ENCODE measurements at regions not wholly inside any gene's neighbourhood (a gene's known extent, or its start where the extent isn't known, plus 50 kb on each side); places are given as distances from the start of the nearest gene placed in this dataset.

DNA sequence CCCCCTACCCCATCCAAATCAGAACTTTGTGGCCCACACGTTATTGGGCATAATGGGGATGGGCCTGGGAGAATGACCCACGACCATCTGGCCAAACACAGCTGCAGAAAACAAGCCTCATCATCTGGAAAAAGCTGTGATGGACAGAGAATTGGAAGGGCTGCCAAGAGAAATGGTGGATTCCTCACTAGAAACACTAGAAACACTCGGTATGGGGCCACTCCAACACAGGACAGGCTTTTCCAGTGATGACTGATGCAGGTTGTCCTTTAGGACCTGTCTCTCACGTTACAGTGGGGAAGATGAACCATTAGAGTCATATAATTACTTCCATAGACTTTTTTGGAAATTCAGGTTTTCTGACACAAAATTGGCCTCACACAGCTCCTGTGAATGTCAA, 172.4 kb upstream of the TARS1 start:
- no peaks in the 10 kb centered on the region for H3F3A ChIP-seq (ENCODE audit: control insufficient read depth, insufficient read depth)
- no peak overlapping the region for H3K4me3 ChIP-seq (ENCODE audit: low read length)
- no peaks in the 10 kb centered on the region for H3K4me1 ChIP-seq (ENCODE audit: control insufficient read depth, low read length)
- no peak overlapping the region for H3K4me2 ChIP-seq (ENCODE audit: low read length)
- TF ChIP-seq, protein P1, sequence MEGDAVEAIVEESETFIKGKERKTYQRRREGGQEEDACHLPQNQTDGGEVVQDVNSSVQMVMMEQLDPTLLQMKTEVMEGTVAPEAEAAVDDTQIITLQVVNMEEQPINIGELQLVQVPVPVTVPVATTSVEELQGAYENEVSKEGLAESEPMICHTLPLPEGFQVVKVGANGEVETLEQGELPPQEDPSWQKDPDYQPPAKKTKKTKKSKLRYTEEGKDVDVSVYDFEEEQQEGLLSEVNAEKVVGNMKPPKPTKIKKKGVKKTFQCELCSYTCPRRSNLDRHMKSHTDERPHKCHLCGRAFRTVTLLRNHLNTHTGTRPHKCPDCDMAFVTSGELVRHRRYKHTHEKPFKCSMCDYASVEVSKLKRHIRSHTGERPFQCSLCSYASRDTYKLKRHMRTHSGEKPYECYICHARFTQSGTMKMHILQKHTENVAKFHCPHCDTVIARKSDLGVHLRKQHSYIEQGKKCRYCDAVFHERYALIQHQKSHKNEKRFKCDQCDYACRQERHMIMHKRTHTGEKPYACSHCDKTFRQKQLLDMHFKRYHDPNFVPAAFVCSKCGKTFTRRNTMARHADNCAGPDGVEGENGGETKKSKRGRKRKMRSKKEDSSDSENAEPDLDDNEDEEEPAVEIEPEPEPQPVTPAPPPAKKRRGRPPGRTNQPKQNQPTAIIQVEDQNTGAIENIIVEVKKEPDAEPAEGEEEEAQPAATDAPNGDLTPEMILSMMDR (IDR thresholded peaks at IDR 0.05; ENCODE audit: low read depth, low read length, poor library complexity, severe bottlenecking): no peak
- H3K9me3 ChIP-seq (ENCODE audit: control insufficient read depth, insufficient read depth, low read length): no peaks in the 10 kb centered on the region
- H3K36me3 ChIP-seq (ENCODE audit: control insufficient read depth, low read length): no peaks in the 10 kb centered on the region
- H4K20me1 ChIP-seq (ENCODE audit: control insufficient read depth, insufficient read depth, low read depth, low read length): no peaks in the 10 kb centered on the region
- no peak overlapping the region for H3K27ac ChIP-seq (ENCODE audit: low read depth, low read length)
- H3K27me3 ChIP-seq (ENCODE audit: control insufficient read depth, low read length): no peaks in the 10 kb centered on the region
- H3K9me2 ChIP-seq (replicated peaks; ENCODE audit: control insufficient read depth, low read length): no peaks in the 10 kb centered on the region
- H3K79me2 ChIP-seq (ENCODE audit: control insufficient read depth, low read length): no peaks in the 10 kb centered on the region

- Histone ChIP-seq H3K4me3 (ENCODE audit: low read length) (no peak overlapping the region), H3K9me3 (ENCODE audit: control insufficient read depth, insufficient read depth, low read length) (no peaks in the 10 kb centered on the region), H3F3A (ENCODE audit: control insufficient read depth, insufficient read depth) (no peaks in the 10 kb centered on the region), H3K4me2 (ENCODE audit: low read length) (no peak overlapping the region), H3K27me3 (ENCODE audit: control insufficient read depth, low read length) (no peaks in the 10 kb centered on the region), H3K36me3 (ENCODE audit: control insufficient read depth, low read length) (no peaks in the 10 kb centered on the region), H4K20me1 (ENCODE audit: control insufficient read depth, insufficient read depth, low read depth, low read length) (no peaks in the 10 kb centered on the region), H3K4me1 (ENCODE audit: control insufficient read depth, low read length) (no peaks in the 10 kb centered on the region), H3K79me2 (ENCODE audit: control insufficient read depth, low read length) (no peaks in the 10 kb centered on the region), H3K9me2 (replicated peaks; ENCODE audit: control insufficient read depth, low read length) (no peaks in the 10 kb centered on the region), H3K27ac (ENCODE audit: low read depth, low read length) (no peak overlapping the region)
- no peak for TF ChIP-seq EZH2phosphoT487 (IDR thresholded peaks at IDR 0.05; ENCODE audit: borderline replicate concordance, low read length)
- TF ChIP-seq, protein P1 (IDR thresholded peaks at IDR 0.05; ENCODE audit: low read depth, low read length, poor library complexity, severe bottlenecking): no peak
These were observed 170.1 kb upstream of the TARS1 start for GRCh38 chr5:33270671-33271070.

GRCh38 chr5:33271606-33272005, 169.2 kb upstream of the TARS1 start:
- H3F3A ChIP-seq (ENCODE audit: control insufficient read depth, insufficient read depth): no peaks in the 10 kb centered on the region
- H3K4me3 ChIP-seq (ENCODE audit: low read length): no peak overlapping the region
- TF ChIP-seq, protein P1 (IDR thresholded peaks at IDR 0.05; ENCODE audit: low read depth, low read length, poor library complexity, severe bottlenecking): no peak
- H3K9me2 ChIP-seq (replicated peaks; ENCODE audit: control insufficient read depth, low read length): no peaks in the 10 kb centered on the region
- H4K20me1 ChIP-seq (ENCODE audit: control insufficient read depth, insufficient read depth, low read depth, low read length): no peaks in the 10 kb centered on the region
- H3K27ac ChIP-seq (ENCODE audit: low read depth, low read length): no peak overlapping the region
- no peaks in the 10 kb centered on the region for H3K9me3 ChIP-seq (ENCODE audit: control insufficient read depth, insufficient read depth, low read length)
- H3K4me1 ChIP-seq (ENCODE audit: control insufficient read depth, low read length): no peaks in the 10 kb centered on the region
- no peaks in the 10 kb centered on the region for H3K79me2 ChIP-seq (ENCODE audit: control insufficient read depth, low read length)
- no peak overlapping the region for H3K4me2 ChIP-seq (ENCODE audit: low read length)
- no peaks in the 10 kb centered on the region for H3K36me3 ChIP-seq (ENCODE audit: control insufficient read depth, low read length)
- no peaks in the 10 kb centered on the region for H3K27me3 ChIP-seq (ENCODE audit: control insufficient read depth, low read length)

- Histone ChIP-seq H3F3A (ENCODE audit: control insufficient read depth, insufficient read depth) (no peaks in the 10 kb centered on the region), H3K4me2 (ENCODE audit: low read length) (no peak overlapping the region), H4K20me1 (ENCODE audit: control insufficient read depth, insufficient read depth, low read depth, low read length) (no peaks in the 10 kb centered on the region), H3K9me2 (replicated peaks; ENCODE audit: control insufficient read depth, low read length) (no peaks in the 10 kb centered on the region), H3K9me3 (ENCODE audit: control insufficient read depth, insufficient read depth, low read length) (no peaks in the 10 kb centered on the region), H3K4me1 (ENCODE audit: control insufficient read depth, low read length) (no peaks in the 10 kb centered on the region), H3K27ac (ENCODE audit: low read depth, low read length) (no peak overlapping the region), H3K79me2 (ENCODE audit: control insufficient read depth, low read length) (no peaks in the 10 kb centered on the region), H3K4me3 (ENCODE audit: low read length) (no peak overlapping the region), H3K27me3 (ENCODE audit: control insufficient read depth, low read length) (no peaks in the 10 kb centered on the region), H3K36me3 (ENCODE audit: control insufficient read depth, low read length) (no peaks in the 10 kb centered on the region)
- TF ChIP-seq EZH2phosphoT487 (IDR thresholded peaks at IDR 0.05; ENCODE audit: borderline replicate concordance, low read length): no peak
- TF ChIP-seq, protein P1 (IDR thresholded peaks at IDR 0.05; ENCODE audit: low read depth, low read length, poor library complexity, severe bottlenecking): no peak
These were observed 168.5 kb upstream of the TARS1 start for GRCh38 chr5:33272288-33272687.

Data from DOHH2 (cell line).